NCI-H1436 treated with DMSO at 0.1 percent for 48 hours (cell line): ENCODE measurements at regions not wholly inside any gene's neighbourhood (a gene's known extent, or its start where the extent isn't known, plus 50 kb on each side); places are given as distances from the start of the nearest gene placed in this dataset.

Experiments
- DNase-seq: peaks from one replicate; lab custom pipeline; 2025; lab: John Stamatoyannopoulos, UW

GRCh38 chr2:138441916-138442315, 59.7 kb upstream of the SPOPL start:
- no peak for DNase-seq

GRCh38 chr2:138444411-138444810, 57.2 kb upstream of the SPOPL start:
- DNase-seq = no peak

- no peak for DNase-seq
These were observed 56.3 kb upstream of the SPOPL start for GRCh38 chr2:138445227-138445626.

- DNase-seq = no peak
These were observed 55.5 kb upstream of the SPOPL start for GRCh38 chr2:138446043-138446442.

GRCh38 chr2:138447889-138448570, 53.5 kb upstream of the SPOPL start:
- DNase-seq = no peak
